ENCODE measurements at regions not wholly inside any gene's neighbourhood (a gene's known extent, or its start where the extent isn't known, plus 50 kb on each side); places are given as distances from the start of the nearest gene placed in this dataset.

DNA sequence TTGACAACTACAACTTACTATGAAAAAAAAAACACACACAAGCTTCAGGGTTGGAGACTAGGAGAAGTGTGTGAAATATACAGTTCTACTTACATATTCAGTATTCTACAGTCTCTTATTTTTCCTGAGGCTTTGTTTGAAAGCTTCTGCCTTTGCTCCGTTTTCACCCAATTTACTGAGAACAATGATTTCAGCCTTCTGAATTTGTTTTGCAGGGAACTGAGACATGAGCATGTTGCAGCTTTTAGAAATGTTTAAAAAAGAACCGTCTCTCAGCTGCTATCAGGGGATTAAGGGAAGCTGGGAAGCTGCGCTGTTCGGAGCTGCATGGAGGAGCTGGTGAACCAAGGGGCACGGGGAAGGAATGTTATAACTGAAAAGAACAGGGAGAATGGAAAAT, 85.7 kb downstream of the QDPR start:
- TF ChIP-seq POLR2A (IDR thresholded peaks at IDR 0.05) (no peak), CTCF (IDR thresholded peaks at IDR 0.05) (no peak)
